ENCODE measurements at regions not wholly inside any gene's neighbourhood (a gene's known extent, or its start where the extent isn't known, plus 50 kb on each side); places are given as distances from the start of the nearest gene placed in this dataset.

GRCh38 chr4:10803713-10804343 is 119.3 kb upstream of the CLNK start:
- no peak for TF ChIP-seq EZH2 (IDR thresholded peaks at IDR 0.05; ENCODE audit: borderline replicate concordance, low read depth, low read length, poor library complexity, severe bottlenecking)
- TF ChIP-seq, protein P1, sequence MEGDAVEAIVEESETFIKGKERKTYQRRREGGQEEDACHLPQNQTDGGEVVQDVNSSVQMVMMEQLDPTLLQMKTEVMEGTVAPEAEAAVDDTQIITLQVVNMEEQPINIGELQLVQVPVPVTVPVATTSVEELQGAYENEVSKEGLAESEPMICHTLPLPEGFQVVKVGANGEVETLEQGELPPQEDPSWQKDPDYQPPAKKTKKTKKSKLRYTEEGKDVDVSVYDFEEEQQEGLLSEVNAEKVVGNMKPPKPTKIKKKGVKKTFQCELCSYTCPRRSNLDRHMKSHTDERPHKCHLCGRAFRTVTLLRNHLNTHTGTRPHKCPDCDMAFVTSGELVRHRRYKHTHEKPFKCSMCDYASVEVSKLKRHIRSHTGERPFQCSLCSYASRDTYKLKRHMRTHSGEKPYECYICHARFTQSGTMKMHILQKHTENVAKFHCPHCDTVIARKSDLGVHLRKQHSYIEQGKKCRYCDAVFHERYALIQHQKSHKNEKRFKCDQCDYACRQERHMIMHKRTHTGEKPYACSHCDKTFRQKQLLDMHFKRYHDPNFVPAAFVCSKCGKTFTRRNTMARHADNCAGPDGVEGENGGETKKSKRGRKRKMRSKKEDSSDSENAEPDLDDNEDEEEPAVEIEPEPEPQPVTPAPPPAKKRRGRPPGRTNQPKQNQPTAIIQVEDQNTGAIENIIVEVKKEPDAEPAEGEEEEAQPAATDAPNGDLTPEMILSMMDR (conservative IDR thresholded peaks at IDR 0.05; ENCODE audit: low read depth, low read length): no peak

All from A673 (cell line).